Mucosa of descending colon (tissue), 3 donors: ENCODE measurements at regions not wholly inside any gene's neighbourhood (a gene's known extent, or its start where the extent isn't known, plus 50 kb on each side); places are given as distances from the start of the nearest gene placed in this dataset.

Experiments used
- ATAC-seq: fragments of 200-7000 bp; cut with Tn5 transposase; one replicate; pipeline ENCODE4 v1.9.1; 2020; ENCODE audit warnings: mild to moderate bottlenecking, moderate library complexity
- DNase-seq, 3 donors: peaks; one replicate each; pipeline ENCODE4 v3.0.0-alpha.2; 2020
- H3K36me3 ChIP-seq: fragments of 200-600 bp; one replicate; pipeline ENCODE4 v1.8.0; 2021; ENCODE audit warnings: low read depth, mild to moderate bottlenecking
- H3K4me1 ChIP-seq: fragments of 200-600 bp; one replicate; pipeline ENCODE4 v1.8.0; 2021; ENCODE audit warnings: low read depth, mild to moderate bottlenecking
- H3K4me3 ChIP-seq: fragments of 200-600 bp; one replicate; pipeline ENCODE4 v1.8.0; 2021; ENCODE audit warnings: mild to moderate bottlenecking
- H3K9me3 ChIP-seq: fragments of 200-600 bp; one replicate; pipeline ENCODE4 v1.8.0; 2021; ENCODE audit warnings: mild to moderate bottlenecking
- intact Hi-C, 2 donors: fragments of 100-400 bp; cut with DNase I in 1 of 2; cut with micrococcal nuclease in 1 of 2; formaldehyde crosslinking; loops; one replicate each; pipeline versions ENCODE4 v1.11.0 to v1.11.1; 2022; cut with DNase I, micrococcal nuclease
- TF ChIP-seq, protein P1 (sequence below): fragments of 200-600 bp; IDR thresholded peaks from one replicate; pipeline ENCODE4 v1.8.0; 2022; ENCODE audit warnings: antibody characterized with exemption, mild to moderate bottlenecking
- donor health status: DM: no; HTN: no; CAD: no; lungs with moderate emphysema.
- donor health status: DM: no; HTN: no; CAD: no.
- donor health status: DM: no; HTN: yes; CAD: no.

DNA sequence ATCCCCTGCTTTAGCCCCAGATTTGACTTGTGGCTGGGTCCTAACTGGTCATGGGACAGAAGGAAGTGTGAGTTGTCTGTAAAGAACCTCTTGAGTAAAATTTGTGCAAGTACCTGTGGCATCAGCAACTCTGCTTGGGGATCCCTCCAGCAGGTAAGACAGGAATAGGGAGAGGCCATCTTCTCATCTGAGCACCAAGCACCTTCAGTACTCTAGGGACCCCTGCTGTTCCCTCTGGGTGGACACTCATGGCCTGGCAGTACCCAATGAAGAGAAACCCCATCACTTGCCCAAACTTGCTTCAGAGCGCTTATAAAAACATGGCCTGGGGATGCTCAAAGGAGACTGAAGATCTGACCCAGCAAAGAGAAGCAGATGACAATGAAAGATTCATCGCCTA lies 297.8 kb downstream of the SP3 start:
- DNase-seq (peak in 1 of 3 donors; percentile 11), ATAC-seq (peak; percentile 39)
- Histone ChIP-seq H3K36me3 (no peaks in the 10 kb centered on the region), H3K4me3 (no peak overlapping the region), H3K9me3 (no peaks in the 10 kb centered on the region), H3K4me1 (no peaks in the 10 kb centered on the region)
- intact Hi-C loops: no loop called here
- TF ChIP-seq, protein P1, sequence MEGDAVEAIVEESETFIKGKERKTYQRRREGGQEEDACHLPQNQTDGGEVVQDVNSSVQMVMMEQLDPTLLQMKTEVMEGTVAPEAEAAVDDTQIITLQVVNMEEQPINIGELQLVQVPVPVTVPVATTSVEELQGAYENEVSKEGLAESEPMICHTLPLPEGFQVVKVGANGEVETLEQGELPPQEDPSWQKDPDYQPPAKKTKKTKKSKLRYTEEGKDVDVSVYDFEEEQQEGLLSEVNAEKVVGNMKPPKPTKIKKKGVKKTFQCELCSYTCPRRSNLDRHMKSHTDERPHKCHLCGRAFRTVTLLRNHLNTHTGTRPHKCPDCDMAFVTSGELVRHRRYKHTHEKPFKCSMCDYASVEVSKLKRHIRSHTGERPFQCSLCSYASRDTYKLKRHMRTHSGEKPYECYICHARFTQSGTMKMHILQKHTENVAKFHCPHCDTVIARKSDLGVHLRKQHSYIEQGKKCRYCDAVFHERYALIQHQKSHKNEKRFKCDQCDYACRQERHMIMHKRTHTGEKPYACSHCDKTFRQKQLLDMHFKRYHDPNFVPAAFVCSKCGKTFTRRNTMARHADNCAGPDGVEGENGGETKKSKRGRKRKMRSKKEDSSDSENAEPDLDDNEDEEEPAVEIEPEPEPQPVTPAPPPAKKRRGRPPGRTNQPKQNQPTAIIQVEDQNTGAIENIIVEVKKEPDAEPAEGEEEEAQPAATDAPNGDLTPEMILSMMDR: no peak

DNA sequence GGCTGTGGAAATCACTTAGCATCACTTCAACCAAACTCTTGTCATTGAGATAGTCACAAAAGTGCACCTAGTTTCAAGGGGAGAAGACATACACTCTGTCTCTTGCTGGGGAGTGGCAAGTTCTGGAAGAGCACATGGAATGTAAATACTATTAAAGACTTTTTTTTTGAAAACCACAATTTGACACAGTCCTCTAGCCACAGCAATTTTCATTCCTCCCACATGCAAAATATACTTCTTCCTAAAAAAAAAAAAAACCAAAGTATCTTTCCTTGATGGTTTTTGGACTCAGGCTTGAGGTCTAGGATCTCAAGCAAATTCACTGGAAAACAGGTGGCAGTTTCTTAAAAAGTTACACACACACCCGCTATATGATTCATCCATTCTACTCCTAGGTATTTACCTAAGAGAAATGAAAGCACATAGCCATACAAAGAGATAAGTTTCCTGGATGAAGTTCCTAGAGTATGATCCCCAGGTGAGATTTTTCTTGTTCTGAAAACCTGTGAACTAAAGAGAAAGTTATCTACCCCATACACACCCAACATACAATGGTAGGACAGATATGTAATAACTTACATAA lies 295.8 kb downstream of the SP3 start:
- peak; percentile 79 for ATAC-seq
- intact Hi-C loops: no loop called here
- no peaks in the 10 kb centered on the region for H3K4me1 ChIP-seq
- no peak for DNase-seq
- H3K9me3 ChIP-seq: no peaks in the 10 kb centered on the region
- H3K36me3 ChIP-seq: no peaks in the 10 kb centered on the region
- H3K4me3 ChIP-seq: no peak overlapping the region
- TF ChIP-seq, protein P1: no peak

DNA sequence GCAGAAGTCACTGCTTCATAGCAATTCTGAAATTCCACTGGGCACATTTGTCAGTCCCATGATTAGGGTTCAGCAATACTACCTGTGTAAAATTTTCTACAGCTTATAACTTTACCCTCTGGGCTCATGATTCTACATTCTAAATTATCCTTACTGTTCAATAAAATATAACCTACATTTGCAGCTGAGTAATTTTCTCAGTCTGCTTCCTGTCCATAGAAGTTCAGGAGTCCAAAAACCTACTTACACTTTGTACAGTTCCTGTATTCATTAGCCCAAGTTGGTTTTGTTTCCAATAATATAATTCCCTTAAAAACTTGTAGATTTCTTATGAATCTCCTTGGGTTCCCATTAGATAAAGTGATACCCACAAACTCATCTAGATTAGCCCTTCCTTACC lies 295.3 kb downstream of the SP3 start:
- intact Hi-C loops: no loop called here

DNA sequence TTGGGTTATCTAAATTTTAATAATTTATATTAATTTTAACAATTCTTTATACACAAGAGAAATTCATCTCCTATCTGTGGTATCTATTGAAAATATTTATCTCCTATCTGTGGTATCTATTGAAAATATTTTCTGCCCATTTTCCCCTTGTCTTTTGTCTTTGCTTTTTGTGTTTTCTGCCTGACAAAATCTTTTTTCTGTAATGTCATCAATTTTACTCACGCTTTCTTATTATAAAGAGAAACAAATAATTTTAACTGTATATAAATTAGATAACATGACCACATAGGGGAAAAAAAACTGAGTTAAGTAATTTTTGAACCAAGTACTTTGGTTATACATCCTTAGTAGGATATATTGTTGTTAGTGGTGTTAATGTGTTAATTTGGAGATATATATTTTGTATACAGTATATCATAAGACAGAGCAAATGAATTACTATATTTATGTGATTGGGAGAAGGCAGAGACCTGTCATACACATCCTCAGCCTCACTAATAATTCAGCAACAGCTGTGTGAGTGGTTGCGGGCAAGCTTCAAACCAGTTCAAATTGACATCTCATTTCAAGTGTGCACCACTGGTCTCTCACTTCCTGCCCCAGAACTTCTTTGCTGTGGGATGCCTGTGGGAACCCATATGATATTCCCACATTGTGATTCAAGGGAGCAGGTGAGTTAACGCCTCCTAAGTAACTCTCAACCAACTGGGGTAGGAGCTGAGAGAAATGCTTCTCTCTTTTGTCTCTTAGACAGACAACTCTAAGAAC lies 292.4 kb downstream of the SP3 start:
- ATAC-seq (no peak), DNase-seq (no peak)
- no peaks in the 10 kb centered on the region for H3K9me3 ChIP-seq
- TF ChIP-seq, protein P1: no peak
- H3K4me3 ChIP-seq: no peak overlapping the region
- no peaks in the 10 kb centered on the region for H3K4me1 ChIP-seq
- intact Hi-C loops: no loop called here
- H3K36me3 ChIP-seq: no peaks in the 10 kb centered on the region

More for the DNA sequence above, 295.3 kb downstream of the SP3 start:
- Histone ChIP-seq H3K36me3 (no peaks in the 10 kb centered on the region), H3K9me3 (no peaks in the 10 kb centered on the region), H3K4me1 (no peaks in the 10 kb centered on the region), H3K4me3 (no peak overlapping the region)
- DNase-seq (no peak), ATAC-seq (peak; percentile 58)
- TF ChIP-seq, protein P1: no peak

DNA sequence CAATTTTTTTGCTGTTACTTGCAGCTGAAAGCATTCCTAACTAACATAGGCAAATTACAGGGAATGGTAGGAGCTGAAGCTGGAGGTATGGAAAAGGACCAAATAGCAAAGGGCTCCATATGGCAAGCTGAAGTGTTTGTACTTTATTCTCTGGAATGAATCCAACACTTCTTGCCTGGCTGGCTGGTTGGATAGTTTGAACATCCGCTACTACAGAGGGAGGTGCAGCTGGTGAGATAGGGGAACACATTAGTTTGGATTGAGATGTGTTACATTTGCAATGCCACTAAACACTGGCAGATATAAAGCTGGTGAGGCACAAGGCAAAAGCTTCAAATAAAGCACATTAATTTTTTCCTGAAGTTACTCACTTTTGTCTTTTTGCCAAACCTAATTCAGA lies 291.5 kb downstream of the SP3 start:
- intact Hi-C loops: no loop called here
- peak; percentile 44 for ATAC-seq
- no peaks in the 10 kb centered on the region for H3K9me3 ChIP-seq
- TF ChIP-seq, protein P1: no peak
- H3K36me3 ChIP-seq: no peaks in the 10 kb centered on the region
- no peaks in the 10 kb centered on the region for H3K4me1 ChIP-seq
- no peak for DNase-seq
- H3K4me3 ChIP-seq: no peak overlapping the region
